Natural killer cell (primary cell): ENCODE measurements at regions not wholly inside any gene's neighbourhood (a gene's known extent, or its start where the extent isn't known, plus 50 kb on each side); places are given as distances from the start of the nearest gene placed in this dataset.
A peak's percentile ranks its signal among the peaks of the same experiment; 100 is the strongest.

Experiments
- ATAC-seq, 3 donors: fragments of 150-1000 bp in 2 of 3; fragments of 200-7000 bp in 1 of 3; cut with Tn5 transposase; 1 replicate in 1 of 3; 2 replicates in 2 of 3; pipeline ENCODE4 v1.10.0; 2021; ENCODE audit warnings: mild to moderate bottlenecking in 2 of 3, moderate library complexity in 2 of 3
- DNase-seq, 2 donors: peaks; one replicate each; pipeline versions ENCODE4 v3.0.0 to v3.0.0-alpha.2; 2013 to 2021; ENCODE audit warnings: mixed read lengths in 1 of 2
- H3K27ac ChIP-seq: one replicate; pipeline ENCODE4 v1.5.1; 2013; ENCODE audit warnings: mild to moderate bottlenecking, low read length
- H3K27me3 ChIP-seq: one replicate; pipeline ENCODE4 v1.6.1; 2013; ENCODE audit warnings: low read length; ENCODE audit not compliant: control insufficient read depth, insufficient read depth
- H3K36me3 ChIP-seq: one replicate; pipeline ENCODE4 v1.6.1; 2013; ENCODE audit warnings: low read length; ENCODE audit not compliant: control insufficient read depth, insufficient read depth
- H3K4me1 ChIP-seq: one replicate; pipeline ENCODE4 v1.6.1; 2013; ENCODE audit warnings: low read length; ENCODE audit not compliant: control insufficient read depth, insufficient read depth
- H3K4me3 ChIP-seq: one replicate; pipeline ENCODE4 v1.5.1; 2013; ENCODE audit warnings: low read length
- H3K9me3 ChIP-seq: one replicate; pipeline ENCODE4 v1.6.1; 2013; ENCODE audit warnings: low read length; ENCODE audit not compliant: control insufficient read depth, insufficient read depth
- H3K27ac Mint-ChIP-seq, 2 donors: one replicate each; pipeline ENCODE4 v1.8.0; 2022; ENCODE audit warnings: mild to moderate bottlenecking in 2 of 2, mixed read lengths in 2 of 2, moderate library complexity in 1 of 2
- H3K27me3 Mint-ChIP-seq, 2 donors: one replicate each; pipeline ENCODE4 v1.8.0; 2022; ENCODE audit warnings: low read depth in 2 of 2, mixed read lengths in 2 of 2
- H3K36me3 Mint-ChIP-seq: one replicate; pipeline ENCODE4 v1.8.0; 2022; ENCODE audit warnings: mixed read lengths
- H3K4me1 Mint-ChIP-seq, 2 donors: one replicate each; pipeline ENCODE4 v1.8.0; 2022; ENCODE audit warnings: mixed read lengths in 2 of 2
- H3K4me3 Mint-ChIP-seq: one replicate; pipeline ENCODE4 v1.8.0; 2022; ENCODE audit warnings: mild to moderate bottlenecking, moderate library complexity, mixed read lengths
- H3K9me3 Mint-ChIP-seq, 2 donors: one replicate each; pipeline ENCODE4 v1.8.0; 2022; ENCODE audit warnings: mixed read lengths in 2 of 2
- WGBS: methylation state at CpG from one replicate; pipeline ENCODE4 v1.1.7; 2013; ENCODE audit warnings: missing lambda C conversion rate; ENCODE audit not compliant: insufficient coverage; 5-methylcytosine and 5-hydroxymethylcytosine counted together
- intact Hi-C: fragments of 100-400 bp; cut with micrococcal nuclease; formaldehyde crosslinking; loops from one replicate; pipeline ENCODE4 v1.14.2; 2022
- TF ChIP-seq, protein P1 (sequence below): fragments of 200-600 bp; IDR thresholded peaks from one replicate; pipeline ENCODE4 v1.8.0; 2022; ENCODE audit warnings: antibody characterized with exemption

DNA sequence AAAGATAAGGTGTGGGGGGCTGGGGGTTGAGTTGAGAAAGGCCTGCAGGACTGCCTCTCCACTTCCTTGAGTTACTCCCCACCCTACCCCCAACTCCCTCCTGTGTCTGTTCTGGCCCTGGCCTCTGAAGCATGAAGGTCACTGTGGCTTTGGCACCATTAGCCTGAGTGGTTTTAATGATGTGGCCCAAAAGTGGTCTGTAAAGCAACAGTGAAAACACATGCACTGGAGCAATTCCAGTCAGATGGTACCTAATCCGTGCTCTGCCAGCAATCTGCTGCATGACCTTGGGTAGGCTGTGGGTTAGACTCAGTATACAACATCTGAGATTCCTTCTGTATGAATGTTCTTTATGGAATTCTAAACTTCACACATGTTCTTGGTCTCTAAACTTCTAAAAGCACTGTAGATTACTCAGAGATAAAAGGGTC lies 86.5 kb upstream of the ATP1A1 start:
- H3K36me3 Mint-ChIP-seq, result peaks cover 6% of the 10 kb centered on the region
- WGBS, result 58% methylated on average over 1 of the region's 1 CpG
- peak in 1 of 3 donors; percentile 58 for ATAC-seq
- no peaks in the 10 kb centered on the region for H3K9me3 Mint-ChIP-seq
- Histone ChIP-seq H3K27ac (no peak overlapping the region), H3K36me3 (no peaks in the 10 kb centered on the region), H3K4me1 (peaks cover 11% of the 10 kb centered on the region), H3K4me3 (no peak overlapping the region), H3K27me3 (peaks cover 5% of the 10 kb centered on the region), H3K9me3 (no peaks in the 10 kb centered on the region)
- no peak overlapping the region for H3K27ac Mint-ChIP-seq
- H3K27me3 Mint-ChIP-seq, result peaks cover 14 to 17% of the 10 kb centered on the region in 2 donors
- H3K4me1 Mint-ChIP-seq, result peaks cover 15 to 19% of the 10 kb centered on the region in 2 donors
- H3K4me3 Mint-ChIP-seq, result no peak overlapping the region
- TF ChIP-seq, protein P1, sequence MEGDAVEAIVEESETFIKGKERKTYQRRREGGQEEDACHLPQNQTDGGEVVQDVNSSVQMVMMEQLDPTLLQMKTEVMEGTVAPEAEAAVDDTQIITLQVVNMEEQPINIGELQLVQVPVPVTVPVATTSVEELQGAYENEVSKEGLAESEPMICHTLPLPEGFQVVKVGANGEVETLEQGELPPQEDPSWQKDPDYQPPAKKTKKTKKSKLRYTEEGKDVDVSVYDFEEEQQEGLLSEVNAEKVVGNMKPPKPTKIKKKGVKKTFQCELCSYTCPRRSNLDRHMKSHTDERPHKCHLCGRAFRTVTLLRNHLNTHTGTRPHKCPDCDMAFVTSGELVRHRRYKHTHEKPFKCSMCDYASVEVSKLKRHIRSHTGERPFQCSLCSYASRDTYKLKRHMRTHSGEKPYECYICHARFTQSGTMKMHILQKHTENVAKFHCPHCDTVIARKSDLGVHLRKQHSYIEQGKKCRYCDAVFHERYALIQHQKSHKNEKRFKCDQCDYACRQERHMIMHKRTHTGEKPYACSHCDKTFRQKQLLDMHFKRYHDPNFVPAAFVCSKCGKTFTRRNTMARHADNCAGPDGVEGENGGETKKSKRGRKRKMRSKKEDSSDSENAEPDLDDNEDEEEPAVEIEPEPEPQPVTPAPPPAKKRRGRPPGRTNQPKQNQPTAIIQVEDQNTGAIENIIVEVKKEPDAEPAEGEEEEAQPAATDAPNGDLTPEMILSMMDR, result no peak
- no peak for DNase-seq
- intact Hi-C loops, result no loop called here

DNA sequence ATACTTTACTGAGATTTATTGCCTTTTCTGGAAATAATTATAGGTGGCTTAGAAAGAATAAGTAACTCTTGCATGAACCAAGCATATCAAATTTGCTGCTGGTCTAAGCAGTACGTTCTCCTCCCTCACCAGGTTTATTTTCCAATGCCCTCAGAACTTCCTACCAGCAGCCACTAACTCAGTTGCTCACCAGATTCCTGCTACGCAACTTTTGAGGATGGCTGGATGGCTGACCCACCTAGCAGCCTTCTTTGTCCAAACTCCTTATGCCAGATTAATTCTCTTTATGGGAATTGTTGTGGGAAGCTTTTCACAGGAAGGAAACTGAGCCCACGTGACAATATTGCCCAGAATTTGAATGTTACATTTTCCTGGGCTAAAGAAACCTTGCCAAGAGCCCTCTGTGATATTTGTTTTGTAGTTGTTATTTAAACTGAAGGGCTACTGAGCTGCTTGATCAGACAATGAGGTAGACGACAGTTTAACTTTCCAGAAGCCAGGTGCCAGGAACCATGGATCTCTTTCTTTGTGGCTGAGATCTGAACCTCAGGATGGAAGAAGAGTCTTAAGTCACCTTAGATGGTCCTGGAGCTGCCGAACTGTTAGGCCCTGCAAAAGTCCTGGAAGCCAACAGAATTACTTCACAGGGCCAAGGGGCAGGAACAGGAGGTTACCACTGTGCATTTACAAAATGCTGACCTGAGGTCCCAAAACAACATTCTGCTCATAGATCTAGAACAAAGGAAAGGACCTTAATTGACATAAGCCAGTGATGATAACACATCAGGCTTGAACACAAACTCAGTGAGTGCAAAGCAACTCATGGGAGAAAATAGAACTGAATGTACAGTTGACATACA lies 85.5 kb upstream of the ATP1A1 start:
- TF ChIP-seq, protein P1, result no peak
- no peaks in the 10 kb centered on the region for H3K9me3 ChIP-seq
- H3K27me3 ChIP-seq, result peaks cover 5% of the 10 kb centered on the region
- H3K4me3 ChIP-seq, result no peak overlapping the region
- intact Hi-C loops, result no loop called here
- Mint-ChIP-seq H3K36me3 (no peaks in the 10 kb centered on the region), H3K27me3 (peaks cover 7 to 8% of the 10 kb centered on the region in 2 donors), H3K4me1 (peaks cover 15 to 19% of the 10 kb centered on the region in 2 donors), H3K27ac (no peak overlapping the region), H3K4me3 (no peak overlapping the region), H3K9me3 (no peaks in the 10 kb centered on the region)
- 75% methylated on average over 5 of the region's 5 CpGs for WGBS
- peaks cover 11% of the 10 kb centered on the region for H3K4me1 ChIP-seq
- DNase-seq (no peak), ATAC-seq (no peak)
- H3K27ac ChIP-seq, result no peak overlapping the region
- H3K36me3 ChIP-seq, result no peaks in the 10 kb centered on the region

DNA sequence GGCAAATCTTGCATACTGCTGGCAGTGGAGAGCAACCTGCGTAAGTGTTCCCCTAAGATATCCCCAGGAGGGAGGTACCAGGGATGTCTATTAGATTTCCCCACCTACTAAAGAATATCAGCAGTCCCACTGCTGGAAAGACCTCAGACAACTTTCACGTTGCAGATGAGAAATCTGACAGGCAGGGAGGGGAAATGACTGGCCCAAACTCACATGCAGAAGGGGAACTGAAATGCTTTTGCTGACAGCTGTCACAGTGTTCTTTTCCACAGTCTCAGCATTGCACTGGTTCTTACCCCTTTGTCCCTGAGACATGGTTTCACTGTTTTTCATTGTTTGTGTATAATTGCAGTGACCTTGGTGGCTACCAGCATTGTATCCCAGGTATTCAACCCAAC lies 84.8 kb upstream of the ATP1A1 start:
- 14% methylated on average over 1 of the region's 2 CpGs for WGBS
- no peak overlapping the region for H3K27ac Mint-ChIP-seq
- TF ChIP-seq, protein P1, result no peak
- ATAC-seq (no peak), DNase-seq (no peak)
- H3K4me1 Mint-ChIP-seq, result peaks cover 15 to 19% of the 10 kb centered on the region in 2 donors
- H3K4me3 ChIP-seq, result no peak overlapping the region
- intact Hi-C loops, result no loop called here
- H3K9me3 Mint-ChIP-seq, result no peaks in the 10 kb centered on the region
- no peak overlapping the region for H3K4me3 Mint-ChIP-seq
- H3K36me3 ChIP-seq, result no peaks in the 10 kb centered on the region
- H3K27ac ChIP-seq, result no peak overlapping the region
- H3K4me1 ChIP-seq, result peaks cover 11% of the 10 kb centered on the region
- H3K36me3 Mint-ChIP-seq, result no peaks in the 10 kb centered on the region
- peaks cover 5% of the 10 kb centered on the region for H3K27me3 ChIP-seq
- peaks cover under 1 to 3% of the 10 kb centered on the region in 2 donors for H3K27me3 Mint-ChIP-seq
- no peaks in the 10 kb centered on the region for H3K9me3 ChIP-seq
